ENCODE measurements at regions not wholly inside any gene's neighbourhood (a gene's known extent, or its start where the extent isn't known, plus 50 kb on each side); places are given as distances from the start of the nearest gene placed in this dataset.

DNA sequence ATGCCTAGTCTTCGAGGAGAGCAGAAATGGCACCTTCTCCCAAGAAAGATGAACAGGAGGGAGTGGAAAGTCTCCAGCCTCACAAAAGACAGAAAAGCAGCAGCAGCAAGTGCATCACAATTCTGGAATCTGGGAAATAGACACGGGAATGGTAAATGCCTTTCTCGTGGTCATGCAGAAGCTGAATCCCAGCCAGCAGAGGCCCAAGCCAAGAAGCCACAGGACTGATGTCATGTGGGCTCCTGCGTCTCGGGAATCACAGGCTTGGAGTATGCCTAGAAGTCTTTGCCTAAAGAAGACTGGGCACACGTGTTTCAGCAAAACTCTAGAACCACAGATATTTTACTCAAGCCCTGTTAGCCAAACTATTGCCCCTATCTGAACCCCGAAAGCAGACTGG, 260.3 kb upstream of the PLD5 start:
- peaks cover 8% of the 10 kb centered on the region for H3K27me3 Mint-ChIP-seq (ENCODE audit: insufficient read depth, low read depth)
- no peak overlapping the region for H3K4me2 ChIP-seq
- no peak overlapping the region for H3K4me3 ChIP-seq
- no peaks in the 10 kb centered on the region for H3K9me3 Mint-ChIP-seq
- H3K9ac ChIP-seq: no peak overlapping the region
- TF ChIP-seq EZH2 (IDR thresholded peaks at IDR 0.05): no peak
- TF ChIP-seq, protein P1, sequence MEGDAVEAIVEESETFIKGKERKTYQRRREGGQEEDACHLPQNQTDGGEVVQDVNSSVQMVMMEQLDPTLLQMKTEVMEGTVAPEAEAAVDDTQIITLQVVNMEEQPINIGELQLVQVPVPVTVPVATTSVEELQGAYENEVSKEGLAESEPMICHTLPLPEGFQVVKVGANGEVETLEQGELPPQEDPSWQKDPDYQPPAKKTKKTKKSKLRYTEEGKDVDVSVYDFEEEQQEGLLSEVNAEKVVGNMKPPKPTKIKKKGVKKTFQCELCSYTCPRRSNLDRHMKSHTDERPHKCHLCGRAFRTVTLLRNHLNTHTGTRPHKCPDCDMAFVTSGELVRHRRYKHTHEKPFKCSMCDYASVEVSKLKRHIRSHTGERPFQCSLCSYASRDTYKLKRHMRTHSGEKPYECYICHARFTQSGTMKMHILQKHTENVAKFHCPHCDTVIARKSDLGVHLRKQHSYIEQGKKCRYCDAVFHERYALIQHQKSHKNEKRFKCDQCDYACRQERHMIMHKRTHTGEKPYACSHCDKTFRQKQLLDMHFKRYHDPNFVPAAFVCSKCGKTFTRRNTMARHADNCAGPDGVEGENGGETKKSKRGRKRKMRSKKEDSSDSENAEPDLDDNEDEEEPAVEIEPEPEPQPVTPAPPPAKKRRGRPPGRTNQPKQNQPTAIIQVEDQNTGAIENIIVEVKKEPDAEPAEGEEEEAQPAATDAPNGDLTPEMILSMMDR (IDR thresholded peaks at IDR 0.05): no peak
- no peak for TF ChIP-seq EZH2phosphoT487 (IDR thresholded peaks at IDR 0.05)
- H4K20me1 ChIP-seq (ENCODE audit: low read depth): no peaks in the 10 kb centered on the region
- H3K27ac Mint-ChIP-seq: peak overlapping the region; percentile 58
- H3K4me1 ChIP-seq: peaks cover 16% of the 10 kb centered on the region
- no peaks in the 10 kb centered on the region for H3K27me3 ChIP-seq
- no peaks in the 10 kb centered on the region for H3K9me3 ChIP-seq (ENCODE audit: low read depth)
- no peaks in the 10 kb centered on the region for H3F3A ChIP-seq (ENCODE audit: low read depth)
- H3K4me3 Mint-ChIP-seq: no peak overlapping the region
- no peak overlapping the region for H3K27ac ChIP-seq
- no peak overlapping the region for H2AFZ ChIP-seq (replicated peaks)
- no peaks in the 10 kb centered on the region for H3K36me3 ChIP-seq
- no peaks in the 10 kb centered on the region for H3K36me3 Mint-ChIP-seq
- H3K79me2 ChIP-seq (ENCODE audit: low read depth): no peaks in the 10 kb centered on the region
- no peak for DNase-seq (ENCODE audit: low spot score)
- H3K4me1 Mint-ChIP-seq: peaks cover 10% of the 10 kb centered on the region

DNA sequence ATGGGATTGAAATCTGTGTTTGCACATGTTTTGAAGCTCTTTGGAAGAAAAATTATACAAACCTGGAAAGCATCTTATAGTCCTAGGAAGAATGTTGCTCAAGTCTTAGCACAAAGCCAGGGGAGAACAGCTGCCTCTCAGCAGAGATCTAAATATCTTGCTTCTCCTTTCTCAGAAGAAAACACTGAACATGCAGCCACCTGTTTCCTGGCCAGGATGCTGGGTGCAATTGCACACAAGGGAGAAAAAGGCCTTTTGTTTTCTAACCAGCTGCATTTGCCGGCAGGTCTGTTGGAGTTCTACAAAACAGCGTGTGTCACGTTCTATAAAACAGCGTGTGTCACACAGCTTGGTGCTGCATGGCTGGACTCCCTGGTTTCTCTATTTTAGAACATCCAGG, 259.6 kb upstream of the PLD5 start:
- DNase-seq (ENCODE audit: low spot score): peak; percentile 21
- H3K9me3 ChIP-seq (ENCODE audit: low read depth): no peaks in the 10 kb centered on the region
- H3F3A ChIP-seq (ENCODE audit: low read depth): no peaks in the 10 kb centered on the region
- Mint-ChIP-seq H3K27ac (no peak overlapping the region), H3K9me3 (no peaks in the 10 kb centered on the region), H3K4me1 (peaks cover 10% of the 10 kb centered on the region), H3K36me3 (no peaks in the 10 kb centered on the region), H3K4me3 (no peak overlapping the region), H3K27me3 (ENCODE audit: insufficient read depth, low read depth) (peaks cover 8% of the 10 kb centered on the region)
- H3K27ac ChIP-seq: peak overlapping the region; percentile 15
- H3K9ac ChIP-seq: no peak overlapping the region
- peaks cover 16% of the 10 kb centered on the region for H3K4me1 ChIP-seq
- TF ChIP-seq EZH2 (IDR thresholded peaks at IDR 0.05) (no peak), EZH2phosphoT487 (IDR thresholded peaks at IDR 0.05) (no peak)
- TF ChIP-seq, protein P1 (IDR thresholded peaks at IDR 0.05): no peak
- no peaks in the 10 kb centered on the region for H3K27me3 ChIP-seq
- H4K20me1 ChIP-seq (ENCODE audit: low read depth): no peaks in the 10 kb centered on the region
- H3K79me2 ChIP-seq (ENCODE audit: low read depth): no peaks in the 10 kb centered on the region
- no peak overlapping the region for H2AFZ ChIP-seq (replicated peaks)
- H3K4me3 ChIP-seq: no peak overlapping the region
- H3K4me2 ChIP-seq: peak overlapping the region; percentile 43
- no peaks in the 10 kb centered on the region for H3K36me3 ChIP-seq

- Mint-ChIP-seq H3K4me1 (no peaks in the 10 kb centered on the region), H3K27me3 (ENCODE audit: insufficient read depth, low read depth) (no peaks in the 10 kb centered on the region), H3K4me3 (no peak overlapping the region), H3K36me3 (no peaks in the 10 kb centered on the region), H3K9me3 (no peaks in the 10 kb centered on the region), H3K27ac (no peak overlapping the region)
- DNase-seq (ENCODE audit: low spot score): no peak
- no peak overlapping the region for H2AFZ ChIP-seq (replicated peaks)
- no peak overlapping the region for H3K4me2 ChIP-seq
- H3F3A ChIP-seq (ENCODE audit: low read depth): no peaks in the 10 kb centered on the region
- no peaks in the 10 kb centered on the region for H4K20me1 ChIP-seq (ENCODE audit: low read depth)
- H3K9me3 ChIP-seq (ENCODE audit: low read depth): no peaks in the 10 kb centered on the region
- H3K9ac ChIP-seq: no peak overlapping the region
- no peak for TF ChIP-seq EZH2phosphoT487 (IDR thresholded peaks at IDR 0.05)
- TF ChIP-seq, protein P1 (IDR thresholded peaks at IDR 0.05): no peak
- TF ChIP-seq EZH2 (IDR thresholded peaks at IDR 0.05): no peak
- H3K27ac ChIP-seq: no peak overlapping the region
- no peak overlapping the region for H3K4me3 ChIP-seq
- no peaks in the 10 kb centered on the region for H3K27me3 ChIP-seq
- no peaks in the 10 kb centered on the region for H3K79me2 ChIP-seq (ENCODE audit: low read depth)
- no peaks in the 10 kb centered on the region for H3K36me3 ChIP-seq
- H3K4me1 ChIP-seq: no peaks in the 10 kb centered on the region
These were observed 249.8 kb upstream of the PLD5 start for GRCh38 chr1:242774256-242774655.
